H1 (cell line): ENCODE measurements at regions not wholly inside any gene's neighbourhood (a gene's known extent, or its start where the extent isn't known, plus 50 kb on each side); places are given as distances from the start of the nearest gene placed in this dataset.

Experiments used
- CEBPB ChIP-seq: IDR thresholded peaks from 2 replicates; pipeline ENCODE4 v1.6.1; 2012; ENCODE audit warnings: low read depth, low read length
- CHD2 ChIP-seq: IDR thresholded peaks from 2 replicates; pipeline ENCODE4 v1.6.1; 2012; ENCODE audit warnings: low read length, improper control_type of control experiment
- CTCF ChIP-seq, 3 experiments: IDR thresholded peaks; 1 replicate in 2 of 3; 2 replicates in 1 of 3; pipeline versions ENCODE4 v1.5.1 to v1.6.1; 2011; ENCODE audit warnings: low read length in 3 of 3, mild to moderate bottlenecking in 3 of 3, inconsistent platforms in 2 of 3, low read depth in 1 of 3, moderate library complexity in 1 of 3; ENCODE audit not compliant: insufficient read depth in 1 of 3; ENCODE audit errors: control extremely low read depth in 1 of 3
- EP300 ChIP-seq, 2 experiments: IDR thresholded peaks; 1 replicate in 1 of 2; 2 replicates in 1 of 2; pipeline ENCODE4 v1.6.1; 2011 to 2012; ENCODE audit warnings: low read depth in 2 of 2, low read length in 2 of 2, mild to moderate bottlenecking in 2 of 2, borderline replicate concordance in 1 of 2, inconsistent platforms in 1 of 2, moderate library complexity in 1 of 2
- POLR2A ChIP-seq, 2 experiments: IDR thresholded peaks; 1 replicate in 1 of 2; 2 replicates in 1 of 2; pipeline ENCODE4 v1.6.1; 2011; ENCODE audit warnings: low read depth in 2 of 2, low read length in 2 of 2, mild to moderate bottlenecking in 2 of 2; ENCODE audit errors: control extremely low read depth in 1 of 2
- TAF1 ChIP-seq: IDR thresholded peaks from 2 replicates; pipeline ENCODE4 v1.6.1; 2011; ENCODE audit warnings: mild to moderate bottlenecking, low read depth, low read length
- YY1 ChIP-seq: IDR thresholded peaks from 2 replicates; pipeline ENCODE4 v1.6.1; 2011; ENCODE audit warnings: low read depth, mild to moderate bottlenecking, low read length

DNA sequence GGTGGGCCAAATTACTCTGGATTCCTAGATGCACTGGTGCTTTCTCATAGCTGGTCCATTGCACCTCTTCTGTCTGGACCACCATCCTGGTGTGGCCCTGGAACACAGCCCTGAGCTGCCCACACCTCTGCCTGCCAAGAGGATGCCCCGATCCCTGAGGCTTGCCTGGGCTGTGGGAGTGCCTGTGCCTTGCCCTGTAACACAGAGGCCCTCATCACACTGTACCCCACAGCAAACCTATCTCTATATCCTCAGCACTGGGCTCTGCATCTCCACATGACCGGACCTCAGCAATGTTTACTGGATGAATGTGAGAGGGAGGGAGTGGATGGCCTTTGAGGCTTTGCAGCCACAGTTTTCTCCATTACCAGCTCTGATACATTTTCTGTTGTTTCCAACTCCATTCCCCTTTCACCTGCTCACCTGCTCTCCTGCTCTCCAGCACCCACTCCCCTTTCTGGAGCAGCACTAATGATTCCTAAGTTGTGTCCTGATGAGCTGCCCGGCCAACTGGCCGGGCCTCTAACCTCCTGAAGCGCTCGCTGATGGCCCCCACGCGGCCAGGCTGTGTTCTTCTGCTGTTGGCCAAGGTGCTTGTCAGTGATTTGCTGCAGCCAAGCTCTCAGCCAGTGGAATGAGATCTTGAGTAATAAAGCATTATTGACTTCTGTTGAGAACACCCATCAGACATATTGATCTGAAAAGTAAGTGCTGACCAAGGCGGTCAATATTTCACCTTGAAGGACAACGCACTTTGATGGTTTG is 232.6 kb downstream of the TEX29 start:
- no peak for TF ChIP-seq CTCF (IDR thresholded peaks at IDR 0.05; ENCODE audit: control extremely low read depth in 1 of 3, insufficient read depth in 1 of 3, low read depth in 1 of 3, low read length in 3 of 3)
- TF ChIP-seq POLR2A (IDR thresholded peaks at IDR 0.05; ENCODE audit: control extremely low read depth in 1 of 2, low read depth in 2 of 2, low read length in 2 of 2), result no peak
- no peak for TF ChIP-seq TAF1
- no peak for TF ChIP-seq CHD2
- TF ChIP-seq EP300 (IDR thresholded peaks at IDR 0.05; ENCODE audit: borderline replicate concordance in 1 of 2, low read depth in 2 of 2, low read length in 2 of 2), result no peak
- no peak for TF ChIP-seq YY1
- no peak for TF ChIP-seq CEBPB
